ENCODE measurements at regions not wholly inside any gene's neighbourhood (a gene's known extent, or its start where the extent isn't known, plus 50 kb on each side); places are given as distances from the start of the nearest gene placed in this dataset.

- no peak overlapping the region for H3K27ac ChIP-seq
- DNase-seq (ENCODE audit: low spot score in 2 of 2) = no peak
- H3K9me3 ChIP-seq = no peaks in the 10 kb centered on the region
- H3K27me3 ChIP-seq = no peaks in the 10 kb centered on the region
- no peaks in the 10 kb centered on the region for H3K4me1 ChIP-seq
- TF ChIP-seq CTCF (IDR thresholded peaks at IDR 0.05) = no peak
- WGBS, 2 donors = 93% methylated on average over 2 of the region's 2 CpGs
- H3K4me3 ChIP-seq = no peak overlapping the region
- H3K36me3 ChIP-seq = no peaks in the 10 kb centered on the region
Measured at GRCh38 chr1:168830562-168830961, 101.6 kb upstream of the DPT start.

- no peak overlapping the region for H3K4me3 ChIP-seq
- H3K4me1 ChIP-seq = no peaks in the 10 kb centered on the region
- H3K27ac ChIP-seq = no peak overlapping the region
- no peak for DNase-seq (ENCODE audit: low spot score in 2 of 2)
- no peaks in the 10 kb centered on the region for H3K36me3 ChIP-seq
- 83 to 89% methylated on average over 2 of the region's 2 CpGs for WGBS, 2 donors
- H3K27me3 ChIP-seq = no peaks in the 10 kb centered on the region
- no peaks in the 10 kb centered on the region for H3K9me3 ChIP-seq
- TF ChIP-seq CTCF (IDR thresholded peaks at IDR 0.05) (no peak), EP300 (IDR thresholded peaks at IDR 0.05) (no peak), POLR2A (IDR thresholded peaks at IDR 0.05) (no peak)
Measured at GRCh38 chr1:168832661-168833060, 103.7 kb upstream of the DPT start.

- H3K4me3 ChIP-seq = no peak overlapping the region
- WGBS, 2 donors = 47 to 49% methylated on average over 1 of the region's 1 CpG
- no peak for DNase-seq (ENCODE audit: low spot score in 2 of 2)
- H3K9me3 ChIP-seq = no peaks in the 10 kb centered on the region
- H3K27me3 ChIP-seq = no peaks in the 10 kb centered on the region
- H3K27ac ChIP-seq = peak overlapping the region in 1 of 4 donors; percentile 40
- no peaks in the 10 kb centered on the region for H3K4me1 ChIP-seq
- TF ChIP-seq POLR2A (IDR thresholded peaks at IDR 0.05) (no peak), EP300 (IDR thresholded peaks at IDR 0.05) (no peak), CTCF (IDR thresholded peaks at IDR 0.05) (no peak)
- no peaks in the 10 kb centered on the region for H3K36me3 ChIP-seq
Measured at GRCh38 chr1:168833362-168833761, 104.4 kb upstream of the DPT start.

GRCh38 chr1:168833801-168834224 is 104.8 kb upstream of the DPT start:
- Histone ChIP-seq H3K9me3 (no peaks in the 10 kb centered on the region), H3K36me3 (no peaks in the 10 kb centered on the region), H3K27ac (peak overlapping the region in 1 of 4 donors; percentile 40), H3K4me3 (no peak overlapping the region), H3K27me3 (no peaks in the 10 kb centered on the region), H3K4me1 (no peaks in the 10 kb centered on the region)
- 56 to 60% methylated on average over 4 of the region's 4 CpGs for WGBS, 2 donors
- no peak for TF ChIP-seq EP300 (IDR thresholded peaks at IDR 0.05)
- TF ChIP-seq POLR2A (IDR thresholded peaks at IDR 0.05) = no peak
- TF ChIP-seq CTCF (IDR thresholded peaks at IDR 0.05) = no peak
- DNase-seq (ENCODE audit: low spot score in 2 of 2) = no peak

- Histone ChIP-seq H3K27ac (peak overlapping the region in 1 of 4 donors; percentile 40), H3K9me3 (no peaks in the 10 kb centered on the region), H3K36me3 (no peaks in the 10 kb centered on the region), H3K27me3 (no peaks in the 10 kb centered on the region), H3K4me1 (no peaks in the 10 kb centered on the region), H3K4me3 (no peak overlapping the region)
- DNase-seq (ENCODE audit: low spot score in 2 of 2) = no peak
- TF ChIP-seq POLR2A (IDR thresholded peaks at IDR 0.05) (no peak), EP300 (IDR thresholded peaks at IDR 0.05) (no peak), CTCF (IDR thresholded peaks at IDR 0.05) (no peak)
- 68 to 76% methylated on average over 2 of the region's 2 CpGs for WGBS, 2 donors
Measured at GRCh38 chr1:168834225-168834872, 105.3 kb upstream of the DPT start.

Data from tibial nerve (tissue), 4 donors.